Gastroesophageal sphincter (tissue), 4 donors: ENCODE measurements at regions not wholly inside any gene's neighbourhood (a gene's known extent, or its start where the extent isn't known, plus 50 kb on each side); places are given as distances from the start of the nearest gene placed in this dataset.

Experiments
- ATAC-seq: fragments of 150-250 bp; one replicate; pipeline ENCODE4 v1.9.1; 2016; ENCODE audit warnings: mild to moderate bottlenecking, moderate library complexity
- H3K27ac ChIP-seq, 4 donors: fragments of 200-600 bp; sonication (generic) in 3 of 4; 1 replicate in 3 of 4; 2 replicates in 1 of 4; pipeline ENCODE4 v1.5.1; 2016 to 2019
- H3K27me3 ChIP-seq: fragments of 200-600 bp; sonication (generic); one replicate; pipeline ENCODE4 v1.5.1; 2019
- H3K36me3 ChIP-seq, 2 donors: fragments of 200-600 bp; sonication (generic); one replicate each; pipeline ENCODE4 v1.5.1; 2019; ENCODE audit warnings: control low read depth in 1 of 2
- H3K4me1 ChIP-seq, 3 donors: fragments of 200-600 bp; sonication (generic); 1 replicate in 2 of 3; 2 replicates in 1 of 3; pipeline ENCODE4 v1.5.1; 2016 to 2019; ENCODE audit warnings: control low read depth in 2 of 3
- H3K4me3 ChIP-seq, 2 donors: fragments of 200-600 bp; sonication (generic); one replicate each; pipeline ENCODE4 v1.5.1; 2019; ENCODE audit warnings: mild to moderate bottlenecking in 1 of 2, moderate library complexity in 1 of 2
- H3K9me3 ChIP-seq, 3 donors: fragments of 200-600 bp; sonication (generic); one replicate each; pipeline ENCODE4 v1.5.1; 2017 to 2019; ENCODE audit warnings: control low read depth in 2 of 3
- EP300 ChIP-seq: sonication (generic); formaldehyde crosslinking; IDR thresholded peaks from one replicate; pipeline ENCODE4 v1.6.1; 2017; ENCODE audit warnings: antibody characterized with exemption, mild to moderate bottlenecking
- POLR2A ChIP-seq, 2 donors: fragments of 450-650 bp; IDR thresholded peaks; one replicate each; pipeline ENCODE4 v1.6.1; 2017; ENCODE audit warnings: antibody characterized with exemption in 2 of 2, mild to moderate bottlenecking in 2 of 2, moderate library complexity in 1 of 2
- POLR2AphosphoS5 ChIP-seq: sonication (generic); formaldehyde crosslinking; IDR thresholded peaks from one replicate; pipeline ENCODE4 v1.6.1; 2017; ENCODE audit warnings: antibody characterized with exemption
- WGBS, 2 donors: methylation state at CpG; one replicate each; pipeline ENCODE4 v1.1.5; 2018; ENCODE audit warnings: low coverage in 1 of 2; 5-methylcytosine and 5-hydroxymethylcytosine counted together
- TF ChIP-seq, protein P1 (sequence below), 4 experiments: fragments of 200-600 bp in 2 of 4; fragments of 450-650 bp in 2 of 4; sonication (generic) in 1 of 4; IDR thresholded peaks; one replicate each; pipeline ENCODE4 v1.5.1; 2017 to 2019; ENCODE audit warnings: antibody characterized with exemption in 4 of 4, mild to moderate bottlenecking in 2 of 4, moderate library complexity in 2 of 4

DNA sequence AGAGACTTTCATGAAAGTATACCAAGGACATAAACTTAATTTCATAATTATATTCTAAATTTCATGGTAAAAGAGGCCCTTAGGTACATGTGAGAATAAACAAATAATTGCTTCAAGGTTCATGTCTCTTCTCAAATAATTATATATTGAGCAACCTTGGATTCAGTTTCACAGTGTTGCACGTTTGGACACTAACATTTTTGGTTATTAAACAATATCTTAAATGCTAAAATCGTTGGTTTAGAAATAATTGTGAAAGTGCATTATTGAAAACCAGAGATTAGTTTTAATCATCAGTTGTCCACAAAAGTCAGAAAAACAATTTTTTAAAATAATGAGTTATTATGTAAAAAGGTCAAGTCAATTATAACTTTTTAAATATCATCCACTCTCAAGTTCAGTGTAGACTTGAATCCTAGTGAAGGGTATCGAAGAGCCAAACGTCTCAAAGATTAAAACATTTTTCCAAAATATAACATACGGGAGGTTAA, 227.1 kb upstream of the DEFB112 start:
- ATAC-seq: no peak
- H3K27ac ChIP-seq: no peak overlapping the region
- WGBS, 2 donors: 62 to 80% methylated on average over 5 of the region's 5 CpGs
- H3K9me3 ChIP-seq: no peaks in the 10 kb centered on the region
- H3K27me3 ChIP-seq: no peaks in the 10 kb centered on the region
- TF ChIP-seq POLR2A (IDR thresholded peaks at IDR 0.05) (no peak), EP300 (no peak), POLR2AphosphoS5 (no peak)
- H3K36me3 ChIP-seq: no peaks in the 10 kb centered on the region
- H3K4me1 ChIP-seq: no peaks in the 10 kb centered on the region
- no peak overlapping the region for H3K4me3 ChIP-seq

DNA sequence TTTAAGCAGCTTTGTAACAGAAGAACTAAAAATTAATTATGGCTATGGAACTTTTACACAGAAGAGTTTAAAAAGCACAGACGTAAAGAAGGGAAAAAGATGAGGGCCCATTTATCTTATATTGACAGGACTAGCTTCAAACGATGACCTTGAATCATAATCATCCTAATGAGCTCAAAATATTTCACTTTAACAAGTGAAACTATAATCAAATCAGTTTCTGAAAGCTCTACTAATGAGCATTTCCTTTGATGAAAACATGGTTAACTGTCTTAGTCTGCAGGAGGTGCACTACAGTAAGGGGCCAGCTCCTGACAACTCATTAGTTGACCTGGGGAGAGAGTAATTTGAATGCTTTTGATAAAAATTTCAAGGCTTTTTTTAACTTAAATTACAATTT, 228.0 kb upstream of the DEFB112 start:
- 46 to 68% methylated on average over 2 of the region's 2 CpGs for WGBS, 2 donors

DNA sequence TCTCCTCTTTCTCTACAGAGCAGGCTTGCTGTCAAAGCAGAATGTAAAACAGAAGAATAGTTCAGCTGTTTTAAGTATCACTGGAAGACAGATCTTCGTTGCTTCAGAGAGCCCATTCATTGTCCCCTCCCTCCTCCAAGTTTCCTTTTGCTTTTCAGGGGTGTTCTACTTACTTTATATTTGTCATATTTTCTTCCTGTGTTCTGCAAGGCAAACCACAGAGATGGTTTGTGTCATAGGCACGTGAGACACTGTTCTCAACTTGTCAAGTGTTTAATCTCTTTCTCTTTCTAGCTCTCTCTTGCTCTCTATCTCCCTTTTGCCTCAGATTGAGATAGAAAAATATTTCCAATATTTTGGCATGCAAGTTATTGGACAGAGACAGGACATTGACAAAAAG, 228.9 kb upstream of the DEFB112 start:
- H3K4me1 ChIP-seq: no peaks in the 10 kb centered on the region
- no peaks in the 10 kb centered on the region for H3K9me3 ChIP-seq
- no peaks in the 10 kb centered on the region for H3K36me3 ChIP-seq
- TF ChIP-seq, protein P1, sequence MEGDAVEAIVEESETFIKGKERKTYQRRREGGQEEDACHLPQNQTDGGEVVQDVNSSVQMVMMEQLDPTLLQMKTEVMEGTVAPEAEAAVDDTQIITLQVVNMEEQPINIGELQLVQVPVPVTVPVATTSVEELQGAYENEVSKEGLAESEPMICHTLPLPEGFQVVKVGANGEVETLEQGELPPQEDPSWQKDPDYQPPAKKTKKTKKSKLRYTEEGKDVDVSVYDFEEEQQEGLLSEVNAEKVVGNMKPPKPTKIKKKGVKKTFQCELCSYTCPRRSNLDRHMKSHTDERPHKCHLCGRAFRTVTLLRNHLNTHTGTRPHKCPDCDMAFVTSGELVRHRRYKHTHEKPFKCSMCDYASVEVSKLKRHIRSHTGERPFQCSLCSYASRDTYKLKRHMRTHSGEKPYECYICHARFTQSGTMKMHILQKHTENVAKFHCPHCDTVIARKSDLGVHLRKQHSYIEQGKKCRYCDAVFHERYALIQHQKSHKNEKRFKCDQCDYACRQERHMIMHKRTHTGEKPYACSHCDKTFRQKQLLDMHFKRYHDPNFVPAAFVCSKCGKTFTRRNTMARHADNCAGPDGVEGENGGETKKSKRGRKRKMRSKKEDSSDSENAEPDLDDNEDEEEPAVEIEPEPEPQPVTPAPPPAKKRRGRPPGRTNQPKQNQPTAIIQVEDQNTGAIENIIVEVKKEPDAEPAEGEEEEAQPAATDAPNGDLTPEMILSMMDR (IDR thresholded peaks at IDR 0.05): no peak
- TF ChIP-seq POLR2A (IDR thresholded peaks at IDR 0.05): no peak
- no peak overlapping the region for H3K4me3 ChIP-seq
- H3K27ac ChIP-seq: no peak overlapping the region
- ATAC-seq: no peak
- no peaks in the 10 kb centered on the region for H3K27me3 ChIP-seq
- WGBS, 2 donors: 11 to 21% methylated on average over 2 of the region's 2 CpGs

More for the DNA sequence above, 228.0 kb upstream of the DEFB112 start:
- Histone ChIP-seq H3K9me3 (no peaks in the 10 kb centered on the region), H3K27ac (no peak overlapping the region), H3K27me3 (no peaks in the 10 kb centered on the region), H3K4me3 (no peak overlapping the region), H3K36me3 (no peaks in the 10 kb centered on the region), H3K4me1 (no peaks in the 10 kb centered on the region)
- no peak for TF ChIP-seq POLR2AphosphoS5
- TF ChIP-seq EP300: no peak
- TF ChIP-seq POLR2A (IDR thresholded peaks at IDR 0.05): no peak
- TF ChIP-seq, protein P1 (IDR thresholded peaks at IDR 0.05): no peak
- no peak for ATAC-seq

DNA sequence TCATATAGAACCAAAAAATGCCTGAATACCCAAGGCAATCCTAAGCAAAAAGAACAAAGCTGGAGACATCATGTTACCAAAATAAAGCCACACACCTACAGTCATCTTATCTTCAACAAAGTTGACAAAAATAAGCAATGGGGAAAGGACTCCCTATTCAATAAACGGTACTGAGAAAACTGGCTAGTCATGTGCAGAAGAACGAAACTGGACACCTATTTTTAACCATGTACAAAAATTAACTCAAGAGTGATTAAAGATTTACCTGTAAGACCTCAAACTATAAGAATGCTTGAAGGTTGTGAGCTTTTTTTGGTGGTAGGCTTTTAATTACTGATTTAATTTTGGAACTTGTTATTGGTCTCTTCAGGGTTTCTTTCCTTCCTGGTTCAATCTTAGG, 236.0 kb upstream of the DEFB112 start:
- Histone ChIP-seq H3K27ac (no peak overlapping the region), H3K9me3 (no peaks in the 10 kb centered on the region), H3K4me1 (no peaks in the 10 kb centered on the region), H3K4me3 (no peak overlapping the region), H3K27me3 (no peaks in the 10 kb centered on the region), H3K36me3 (no peaks in the 10 kb centered on the region)
- ATAC-seq: no peak
- WGBS, 2 donors: 63 to 89% methylated on average over 2 of the region's 2 CpGs
- TF ChIP-seq POLR2AphosphoS5: no peak
- TF ChIP-seq POLR2A (IDR thresholded peaks at IDR 0.05): no peak
- no peak for TF ChIP-seq EP300
- TF ChIP-seq, protein P1 (IDR thresholded peaks at IDR 0.05): no peak

DNA sequence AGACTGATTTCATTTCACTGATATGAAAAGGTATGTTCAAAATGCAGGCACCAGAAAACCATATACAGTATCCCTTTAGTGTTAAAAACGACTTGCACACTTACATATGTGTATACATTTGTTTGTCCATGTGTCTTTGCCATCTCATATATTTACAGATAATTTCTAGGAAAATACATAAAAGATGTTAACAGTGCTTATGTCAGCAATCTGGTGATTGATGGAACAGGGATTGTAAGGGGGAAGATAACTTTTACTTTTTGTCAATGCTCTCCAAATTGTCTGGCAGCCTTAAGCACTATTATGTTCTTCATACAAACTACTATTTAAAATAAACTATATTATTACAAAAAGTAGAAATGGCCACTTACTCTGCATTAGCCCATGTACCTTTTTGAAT, 238.5 kb upstream of the DEFB112 start:
- no peaks in the 10 kb centered on the region for H3K9me3 ChIP-seq
- TF ChIP-seq EP300 (no peak), POLR2A (IDR thresholded peaks at IDR 0.05) (no peak)
- TF ChIP-seq, protein P1 (IDR thresholded peaks at IDR 0.05): no peak
- no peak overlapping the region for H3K4me3 ChIP-seq
- no peak for ATAC-seq
- H3K27ac ChIP-seq: no peak overlapping the region
- WGBS, 2 donors: 30 to 55% methylated on average over 1 of the region's 1 CpG
- H3K36me3 ChIP-seq: no peaks in the 10 kb centered on the region
- no peaks in the 10 kb centered on the region for H3K27me3 ChIP-seq
- no peaks in the 10 kb centered on the region for H3K4me1 ChIP-seq
